ENCODE measurements at regions not wholly inside any gene's neighbourhood (a gene's known extent, or its start where the extent isn't known, plus 50 kb on each side); places are given as distances from the start of the nearest gene placed in this dataset.

GRCh38 chr10:88110822-88111221, 247.4 kb downstream of the PTEN start:
- TF ChIP-seq EZH2phosphoT487 (IDR thresholded peaks at IDR 0.05; ENCODE audit: insufficient read depth, low read depth) (no peak), EZH2 (IDR thresholded peaks at IDR 0.05; ENCODE audit: insufficient read depth, poor library complexity, severe bottlenecking) (no peak)
